HCT116 (cell line): ENCODE measurements at regions not wholly inside any gene's neighbourhood (a gene's known extent, or its start where the extent isn't known, plus 50 kb on each side); places are given as distances from the start of the nearest gene placed in this dataset.

ENCODE experiments used
- ATAC-seq: fragments of 200-7000 bp; cut with Tn5 transposase; 2 replicates; pipeline ENCODE4 v1.9.1; 2020; ENCODE audit warnings: mild to moderate bottlenecking, moderate library complexity
- BruUV-seq: library from RNA; stranded (reverse); fragments of 400-500 nt; replicated peaks from 2 replicates; lab custom pipeline; 2021; lab: Mats Ljungman, UMichigan
- CTCF ChIA-PET: fragments of 300-600 bp; sonication (Branson Sonifier 250); formaldehyde crosslinking; loops from one replicate; lab custom pipeline; 2021; ENCODE audit warnings: antibody characterized with exemption; lab: Charles Lee
- POLR2A ChIA-PET: fragments of 300-600, 350-600 bp; sonication (Branson Sonifier 250); formaldehyde crosslinking; loops from one replicate; lab custom pipeline; 2021; ENCODE audit warnings: antibody characterized with exemption; lab: Charles Lee
- RAD21 ChIA-PET, 2 experiments: fragments of 300-600 bp; sonication (Branson Sonifier 250); formaldehyde crosslinking; loops; one replicate each; lab custom pipeline; 2023; ENCODE audit warnings: low total read pairs in 2 of 2; ENCODE audit not compliant: uncharacterized antibody in 2 of 2, unreplicated experiment in 2 of 2, low non-redundant PET in 1 of 2; lab: Charles Lee
- DNase-seq: peaks from one replicate; pipeline ENCODE4 v3.0.0-alpha.2; 2010; ENCODE audit warnings: low read depth, low spot score
- H2AFZ ChIP-seq: fragments of 200-600 bp; shearing (Covaris generic), sonication (generic); 2 replicates; pipeline ENCODE4 v1.6.1; 2017; ENCODE audit warnings: low read depth, mixed run types, mixed read lengths, antibody characterized with exemption, low read length; ENCODE audit not compliant: poor library complexity, severe bottlenecking
- H3K27ac ChIP-seq: 2 replicates; pipeline ENCODE4 v1.5.1; 2012; ENCODE audit warnings: low read depth, low read length
- H3K27me3 ChIP-seq: fragments of 200-600 bp; sonication (generic); 2 replicates; pipeline ENCODE4 v1.6.1; 2016; ENCODE audit warnings: mixed run types, low read length, mixed read lengths; ENCODE audit not compliant: insufficient read depth
- H3K36me3 ChIP-seq, 2 experiments: fragments of 200-500 bp in 1 of 2; fragments of 200-600 bp in 1 of 2; sonication (Bioruptor generic) in 1 of 2; sonication (generic) in 1 of 2; 2 replicates each; pipeline versions ENCODE4 v1.5.1 to v1.6.1; 2014 to 2016; ENCODE audit warnings: low read length in 2 of 2, inconsistent platforms in 1 of 2, mixed read lengths in 1 of 2, mixed run types in 1 of 2; ENCODE audit not compliant: insufficient read depth in 2 of 2, control insufficient read depth in 1 of 2
- H3K4me1 ChIP-seq, 2 experiments: fragments of 200-600 bp in 1 of 2; sonication (generic) in 1 of 2; 2 replicates each; pipeline versions ENCODE4 v1.5.1 to v1.6.1; 2012 to 2017; ENCODE audit warnings: low read length in 2 of 2, inconsistent platforms in 1 of 2, mild to moderate bottlenecking in 1 of 2, mixed read lengths in 1 of 2, mixed run types in 1 of 2, moderate library complexity in 1 of 2; ENCODE audit not compliant: insufficient read depth in 2 of 2, control insufficient read depth in 1 of 2
- H3K4me2 ChIP-seq: fragments of 200-600 bp; sonication (generic); 2 replicates; pipeline ENCODE4 v1.6.1; 2017; ENCODE audit warnings: mixed run types, low read length, mixed read lengths
- H3K4me3 ChIP-seq, 2 experiments: fragments of 200-600 bp in 1 of 2; sonication (generic) in 1 of 2; replicated peaks in 1 of 2; 2 replicates each; pipeline ENCODE4 v1.5.1; 2011 to 2016; ENCODE audit warnings: low read length in 2 of 2, control low read depth in 1 of 2, low read depth in 1 of 2, mild to moderate bottlenecking in 1 of 2, mixed read lengths in 1 of 2, mixed run types in 1 of 2
- H3K79me2 ChIP-seq: fragments of 200-600 bp; sonication (generic); 2 replicates; pipeline ENCODE4 v1.6.1; 2017; ENCODE audit warnings: mild to moderate bottlenecking, mixed run types, low read length, moderate library complexity, mixed read lengths; ENCODE audit not compliant: insufficient read depth
- H3K9ac ChIP-seq: fragments of 200-600 bp; sonication (generic); 2 replicates; pipeline ENCODE4 v1.6.1; 2016; ENCODE audit warnings: low read length, mixed read lengths
- H3K9me2 ChIP-seq: fragments of 200-600 bp; sonication (generic), shearing (Covaris generic); 2 replicates; pipeline ENCODE4 v1.6.1; 2017; ENCODE audit warnings: mixed run types, mild to moderate bottlenecking, moderate library complexity; ENCODE audit not compliant: insufficient read depth
- H3K9me3 ChIP-seq, 2 experiments: fragments of 200-500 bp in 1 of 2; fragments of 200-600 bp in 1 of 2; sonication (Bioruptor generic) in 1 of 2; sonication (generic) in 1 of 2; 2 replicates each; pipeline ENCODE4 v1.6.1; 2014 to 2017; ENCODE audit warnings: low read length in 2 of 2, mixed read lengths in 2 of 2, inconsistent platforms in 1 of 2, low read depth in 1 of 2, mild to moderate bottlenecking in 1 of 2, mixed run types in 1 of 2, moderate library complexity in 1 of 2; ENCODE audit not compliant: control insufficient read depth in 1 of 2, insufficient read depth in 1 of 2
- H4K20me1 ChIP-seq: fragments of 200-600 bp; sonication (generic), shearing (Covaris generic); 2 replicates; pipeline ENCODE4 v1.6.1; 2017; ENCODE audit warnings: mixed run types, mild to moderate bottlenecking, moderate library complexity; ENCODE audit not compliant: insufficient read depth
- CBX3 ChIP-seq: IDR thresholded peaks from 2 replicates; pipeline ENCODE4 v1.6.1; 2012; ENCODE audit warnings: low read depth
- CEBPB ChIP-seq: IDR thresholded peaks from 2 replicates; pipeline ENCODE4 v1.6.1; 2012; ENCODE audit warnings: low read depth
- ELF1 ChIP-seq: IDR thresholded peaks from 2 replicates; pipeline ENCODE4 v1.6.1; 2012; ENCODE audit warnings: low read depth, borderline replicate concordance
- EZH2phosphoT487 ChIP-seq: fragments of 200-600 bp; IDR thresholded peaks from 2 replicates; pipeline ENCODE4 v1.6.1; 2018; ENCODE audit warnings: antibody characterized with exemption, borderline replicate concordance
- FOSL1 ChIP-seq: IDR thresholded peaks from 2 replicates; pipeline ENCODE4 v1.6.1; 2012; ENCODE audit warnings: low read depth
- JUND ChIP-seq: IDR thresholded peaks from 2 replicates; pipeline ENCODE4 v1.6.1; 2012
- MAX ChIP-seq: IDR thresholded peaks from 2 replicates; pipeline ENCODE4 v1.6.1; 2012
- POLR2A ChIP-seq: IDR thresholded peaks from 2 replicates; pipeline ENCODE4 v1.7.0; 2011; ENCODE audit warnings: borderline replicate concordance; ENCODE audit not compliant: insufficient read depth, insufficient read length; ENCODE audit errors: extremely low read depth
- POLR2AphosphoS5 ChIP-seq: IDR thresholded peaks from 2 replicates; pipeline ENCODE4 v1.6.1; 2011; ENCODE audit warnings: mild to moderate bottlenecking, low read depth, low read length, moderate library complexity
- RAD21 ChIP-seq: IDR thresholded peaks from 2 replicates; pipeline ENCODE4 v1.6.1; 2012; ENCODE audit warnings: low read depth, mild to moderate bottlenecking
- REST ChIP-seq: IDR thresholded peaks from 2 replicates; pipeline ENCODE4 v1.6.1; 2012; ENCODE audit warnings: low read depth
- SIN3A ChIP-seq: IDR thresholded peaks from 2 replicates; pipeline ENCODE4 v1.6.1; 2012; ENCODE audit warnings: low read depth
- SP1 ChIP-seq: IDR thresholded peaks from 2 replicates; pipeline ENCODE4 v1.6.1; 2012; ENCODE audit warnings: low read depth
- SRF ChIP-seq: IDR thresholded peaks from 2 replicates; pipeline ENCODE4 v1.6.1; 2012; ENCODE audit warnings: low read depth
- TCF7L2 ChIP-seq: IDR thresholded peaks from 2 replicates; pipeline ENCODE4 v1.7.0; 2011; ENCODE audit warnings: borderline replicate concordance, inconsistent platforms; ENCODE audit not compliant: insufficient read depth, insufficient read length; ENCODE audit errors: extremely low read depth
- YY1 ChIP-seq: IDR thresholded peaks from 2 replicates; pipeline ENCODE4 v1.6.1; 2011; ENCODE audit warnings: low read length, low read depth, moderate library complexity, mild to moderate bottlenecking; ENCODE audit not compliant: insufficient replicate concordance; ENCODE audit errors: extremely low read depth
- ZBTB33 ChIP-seq: IDR thresholded peaks from 2 replicates; pipeline ENCODE4 v1.6.1; 2011; ENCODE audit warnings: mild to moderate bottlenecking, low read length, moderate library complexity; ENCODE audit not compliant: insufficient replicate concordance; ENCODE audit errors: extremely low read depth
- ZFX ChIP-seq: fragments of 450-650 bp; IDR thresholded peaks from 2 replicates; pipeline ENCODE4 v1.6.1; 2017
- ZNF274 ChIP-seq: fragments of 200-500 bp; sonication (Bioruptor generic); IDR thresholded peaks from 2 replicates; pipeline ENCODE4 v1.6.1; 2014; ENCODE audit warnings: mild to moderate bottlenecking, low read depth, low read length, inconsistent platforms
- intact Hi-C: fragments of 100-400 bp; cut with micrococcal nuclease; formaldehyde crosslinking; loops from 2 replicates; pipeline ENCODE4 v1.10.0; 2022

- intact Hi-C loops: loop anchor here (10.0 kb wide), 1 partner anchor 65 kb away; no protein-coding TSS in a partner anchor
- no peak overlapping the region for H3K4me3 ChIP-seq
- no TSS peak for BruUV-seq
- TF ChIP-seq JUND: no peak
- no peak for TF ChIP-seq ZBTB33
- no peak for TF ChIP-seq ZFX
- TF ChIP-seq CEBPB: no peak
- TF ChIP-seq TCF7L2: no peak
- no peak for TF ChIP-seq POLR2A
- TF ChIP-seq POLR2AphosphoS5: no peak
- no peak for TF ChIP-seq ELF1
- no peak for TF ChIP-seq FOSL1
- TF ChIP-seq SRF: no peak
- TF ChIP-seq ZNF274: no peak
- no peak for TF ChIP-seq SP1
- TF ChIP-seq EZH2phosphoT487: no peak
- TF ChIP-seq YY1: no peak
- TF ChIP-seq REST: no peak
- TF ChIP-seq RAD21: no peak
- no peak for TF ChIP-seq CBX3
- TF ChIP-seq SIN3A: no peak
- TF ChIP-seq MAX: no peak
- TF ChIP-seq, all 23 proteins: peak for 0
- Histone ChIP-seq H2AFZ (no peak overlapping the region), H3K27ac (no peak overlapping the region), H3K9ac (no peak overlapping the region), H3K4me2 (no peak overlapping the region), H3K9me2 (no peaks in the 10 kb centered on the region), H3K36me3 (no peaks in the 10 kb centered on the region), H3K4me1 (no peaks in the 10 kb centered on the region), H4K20me1 (no peaks in the 10 kb centered on the region), H3K79me2 (no peaks in the 10 kb centered on the region), H3K27me3 (no peaks in the 10 kb centered on the region), H3K9me3 (no peaks in the 10 kb centered on the region; a peak in 1 of 4 replicates)
- ChIA-PET POLR2A (no interaction called here), RAD21 (no interaction called here), CTCF (no interaction called here)
- DNase-seq: no peak
- ATAC-seq: no peak
These were observed 470.6 kb upstream of the MPDZ start for GRCh38 chr9:13750061-13750460.
